DOHH2 (cell line): ENCODE measurements at regions not wholly inside any gene's neighbourhood (a gene's known extent, or its start where the extent isn't known, plus 50 kb on each side); places are given as distances from the start of the nearest gene placed in this dataset.

Experiments used
- CTCF ChIP-seq: fragments of 200-600 bp; sonication (generic); IDR thresholded peaks from one replicate; pipeline ENCODE4 v1.5.1; 2014; ENCODE audit warnings: antibody characterized with exemption, mild to moderate bottlenecking, low read depth, low read length; ENCODE audit not compliant: poor library complexity, severe bottlenecking
- EZH2phosphoT487 ChIP-seq: fragments of 200-600 bp; sonication (generic); IDR thresholded peaks from 2 replicates; pipeline ENCODE4 v1.6.1; 2017; ENCODE audit warnings: borderline replicate concordance, mild to moderate bottlenecking, antibody characterized with exemption, low read length, moderate library complexity, mixed read lengths

- TF ChIP-seq CTCF = no peak
- TF ChIP-seq EZH2phosphoT487 = no peak
These were observed 50.2 kb upstream of the BCOR start for GRCh38 chrX:40147971-40148370.
